ENCODE measurements at regions not wholly inside any gene's neighbourhood (a gene's known extent, or its start where the extent isn't known, plus 50 kb on each side); places are given as distances from the start of the nearest gene placed in this dataset.

DNA sequence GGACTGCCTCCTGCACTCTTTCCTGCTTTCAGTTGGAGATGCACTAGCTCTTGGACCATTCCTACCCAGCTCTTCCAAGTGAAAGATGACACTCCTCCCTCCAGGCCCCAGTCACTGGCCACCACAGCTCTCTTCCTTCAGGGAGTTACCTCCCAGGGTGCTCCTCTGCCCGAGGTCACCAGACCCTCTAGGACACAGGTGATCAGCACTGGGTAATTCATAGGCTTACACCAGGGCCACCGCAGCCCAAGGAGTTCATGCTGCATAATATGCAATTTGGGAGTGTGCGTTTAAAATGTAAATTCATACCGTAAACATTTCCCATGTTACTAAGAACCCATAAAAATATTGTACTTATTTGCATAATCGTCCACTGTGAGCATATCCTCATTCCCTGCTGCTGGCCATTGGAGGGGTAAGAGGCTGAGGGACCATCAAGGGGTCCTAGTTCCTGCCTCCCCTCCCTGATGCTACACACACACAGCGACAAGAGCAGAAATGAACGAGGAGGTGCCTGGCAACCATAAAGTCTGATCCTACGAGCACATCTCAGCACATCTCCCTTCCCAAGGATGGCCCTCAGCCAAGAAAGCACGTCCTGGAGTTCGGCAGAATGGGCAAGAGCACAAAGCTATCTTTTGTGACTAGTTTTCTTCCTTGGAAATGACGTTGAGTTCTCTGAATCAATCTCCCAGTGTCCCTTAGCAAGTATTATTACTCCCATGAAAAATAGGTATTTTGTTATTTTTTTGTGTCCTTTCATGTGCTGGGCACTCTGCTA, 222.9 kb upstream of the RAB4A start:
- Histone ChIP-seq H3K27ac (ENCODE audit: low read depth in 1 of 2, low read length in 2 of 2) (no peak overlapping the region), H3K36me3 (ENCODE audit: control insufficient read depth in 4 of 4, insufficient read depth in 3 of 4, low read depth in 1 of 4, low read length in 3 of 4) (no peaks in the 10 kb centered on the region), H3K4me3 (ENCODE audit: low read depth in 1 of 3, low read length in 3 of 3) (no peak overlapping the region), H3K9ac (ENCODE audit: low read depth in 1 of 2, low read length in 2 of 2) (no peak overlapping the region), H3K4me1 (ENCODE audit: control insufficient read depth in 4 of 4, insufficient read depth in 4 of 4, low read length in 3 of 4) (no peaks in the 10 kb centered on the region), H3K27me3 (ENCODE audit: control insufficient read depth in 4 of 4, insufficient read depth in 4 of 4, low read length in 3 of 4) (no peaks in the 10 kb centered on the region), H3K9me3 (ENCODE audit: control insufficient read depth in 4 of 4, low read length in 3 of 4) (no peaks in the 10 kb centered on the region)
- DNase-seq (ENCODE audit: low spot score) = peak; percentile 20
- WGBS = 83% methylated on average over 11 of the region's 11 CpGs
- TF ChIP-seq, protein P1, sequence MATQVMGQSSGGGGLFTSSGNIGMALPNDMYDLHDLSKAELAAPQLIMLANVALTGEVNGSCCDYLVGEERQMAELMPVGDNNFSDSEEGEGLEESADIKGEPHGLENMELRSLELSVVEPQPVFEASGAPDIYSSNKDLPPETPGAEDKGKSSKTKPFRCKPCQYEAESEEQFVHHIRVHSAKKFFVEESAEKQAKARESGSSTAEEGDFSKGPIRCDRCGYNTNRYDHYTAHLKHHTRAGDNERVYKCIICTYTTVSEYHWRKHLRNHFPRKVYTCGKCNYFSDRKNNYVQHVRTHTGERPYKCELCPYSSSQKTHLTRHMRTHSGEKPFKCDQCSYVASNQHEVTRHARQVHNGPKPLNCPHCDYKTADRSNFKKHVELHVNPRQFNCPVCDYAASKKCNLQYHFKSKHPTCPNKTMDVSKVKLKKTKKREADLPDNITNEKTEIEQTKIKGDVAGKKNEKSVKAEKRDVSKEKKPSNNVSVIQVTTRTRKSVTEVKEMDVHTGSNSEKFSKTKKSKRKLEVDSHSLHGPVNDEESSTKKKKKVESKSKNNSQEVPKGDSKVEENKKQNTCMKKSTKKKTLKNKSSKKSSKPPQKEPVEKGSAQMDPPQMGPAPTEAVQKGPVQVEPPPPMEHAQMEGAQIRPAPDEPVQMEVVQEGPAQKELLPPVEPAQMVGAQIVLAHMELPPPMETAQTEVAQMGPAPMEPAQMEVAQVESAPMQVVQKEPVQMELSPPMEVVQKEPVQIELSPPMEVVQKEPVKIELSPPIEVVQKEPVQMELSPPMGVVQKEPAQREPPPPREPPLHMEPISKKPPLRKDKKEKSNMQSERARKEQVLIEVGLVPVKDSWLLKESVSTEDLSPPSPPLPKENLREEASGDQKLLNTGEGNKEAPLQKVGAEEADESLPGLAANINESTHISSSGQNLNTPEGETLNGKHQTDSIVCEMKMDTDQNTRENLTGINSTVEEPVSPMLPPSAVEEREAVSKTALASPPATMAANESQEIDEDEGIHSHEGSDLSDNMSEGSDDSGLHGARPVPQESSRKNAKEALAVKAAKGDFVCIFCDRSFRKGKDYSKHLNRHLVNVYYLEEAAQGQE (IDR thresholded peaks at IDR 0.05) = no peak
- TF ChIP-seq YY1 (IDR thresholded peaks at IDR 0.05) (no peak), HNF4A (conservative IDR thresholded peaks at IDR 0.05) (no peak), HNF4G (IDR thresholded peaks at IDR 0.05) (no peak), TAF1 (conservative IDR thresholded peaks at IDR 0.05) (no peak), RXRA (IDR thresholded peaks at IDR 0.05) (no peak), EGR1 (IDR thresholded peaks at IDR 0.05; ENCODE audit: low read depth in 2 of 2) (no peak), JUND (IDR thresholded peaks at IDR 0.05) (no peak), FOXA1 (IDR thresholded peaks at IDR 0.05) (no peak), RAD21 (IDR thresholded peaks at IDR 0.05) (no peak), SP1 (IDR thresholded peaks at IDR 0.05) (no peak), GABPA (IDR thresholded peaks at IDR 0.05 in 1 of 2, conservative IDR thresholded peaks at IDR 0.05 in 1 of 2) (no peak), NR2F2 (IDR thresholded peaks at IDR 0.05) (no peak), FOXA2 (IDR thresholded peaks at IDR 0.05) (no peak)
- TF ChIP-seq, protein P2, sequence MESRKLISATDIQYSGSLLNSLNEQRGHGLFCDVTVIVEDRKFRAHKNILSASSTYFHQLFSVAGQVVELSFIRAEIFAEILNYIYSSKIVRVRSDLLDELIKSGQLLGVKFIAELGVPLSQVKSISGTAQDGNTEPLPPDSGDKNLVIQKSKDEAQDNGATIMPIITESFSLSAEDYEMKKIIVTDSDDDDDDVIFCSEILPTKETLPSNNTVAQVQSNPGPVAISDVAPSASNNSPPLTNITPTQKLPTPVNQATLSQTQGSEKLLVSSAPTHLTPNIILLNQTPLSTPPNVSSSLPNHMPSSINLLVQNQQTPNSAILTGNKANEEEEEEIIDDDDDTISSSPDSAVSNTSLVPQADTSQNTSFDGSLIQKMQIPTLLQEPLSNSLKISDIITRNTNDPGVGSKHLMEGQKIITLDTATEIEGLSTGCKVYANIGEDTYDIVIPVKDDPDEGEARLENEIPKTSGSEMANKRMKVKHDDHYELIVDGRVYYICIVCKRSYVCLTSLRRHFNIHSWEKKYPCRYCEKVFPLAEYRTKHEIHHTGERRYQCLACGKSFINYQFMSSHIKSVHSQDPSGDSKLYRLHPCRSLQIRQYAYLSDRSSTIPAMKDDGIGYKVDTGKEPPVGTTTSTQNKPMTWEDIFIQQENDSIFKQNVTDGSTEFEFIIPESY (IDR thresholded peaks at IDR 0.05) = no peak
- TF ChIP-seq, protein P3, sequence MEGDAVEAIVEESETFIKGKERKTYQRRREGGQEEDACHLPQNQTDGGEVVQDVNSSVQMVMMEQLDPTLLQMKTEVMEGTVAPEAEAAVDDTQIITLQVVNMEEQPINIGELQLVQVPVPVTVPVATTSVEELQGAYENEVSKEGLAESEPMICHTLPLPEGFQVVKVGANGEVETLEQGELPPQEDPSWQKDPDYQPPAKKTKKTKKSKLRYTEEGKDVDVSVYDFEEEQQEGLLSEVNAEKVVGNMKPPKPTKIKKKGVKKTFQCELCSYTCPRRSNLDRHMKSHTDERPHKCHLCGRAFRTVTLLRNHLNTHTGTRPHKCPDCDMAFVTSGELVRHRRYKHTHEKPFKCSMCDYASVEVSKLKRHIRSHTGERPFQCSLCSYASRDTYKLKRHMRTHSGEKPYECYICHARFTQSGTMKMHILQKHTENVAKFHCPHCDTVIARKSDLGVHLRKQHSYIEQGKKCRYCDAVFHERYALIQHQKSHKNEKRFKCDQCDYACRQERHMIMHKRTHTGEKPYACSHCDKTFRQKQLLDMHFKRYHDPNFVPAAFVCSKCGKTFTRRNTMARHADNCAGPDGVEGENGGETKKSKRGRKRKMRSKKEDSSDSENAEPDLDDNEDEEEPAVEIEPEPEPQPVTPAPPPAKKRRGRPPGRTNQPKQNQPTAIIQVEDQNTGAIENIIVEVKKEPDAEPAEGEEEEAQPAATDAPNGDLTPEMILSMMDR (IDR thresholded peaks at IDR 0.05; ENCODE audit: low read depth, low read length, missing input control) = no peak
- TF ChIP-seq, protein P4, sequence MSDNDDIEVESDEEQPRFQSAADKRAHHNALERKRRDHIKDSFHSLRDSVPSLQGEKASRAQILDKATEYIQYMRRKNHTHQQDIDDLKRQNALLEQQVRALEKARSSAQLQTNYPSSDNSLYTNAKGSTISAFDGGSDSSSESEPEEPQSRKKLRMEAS (IDR thresholded peaks at IDR 0.05) = no peak
- TF ChIP-seq, protein P5, sequence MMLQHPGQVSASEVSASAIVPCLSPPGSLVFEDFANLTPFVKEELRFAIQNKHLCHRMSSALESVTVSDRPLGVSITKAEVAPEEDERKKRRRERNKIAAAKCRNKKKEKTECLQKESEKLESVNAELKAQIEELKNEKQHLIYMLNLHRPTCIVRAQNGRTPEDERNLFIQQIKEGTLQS (IDR thresholded peaks at IDR 0.05) = no peak

Data from liver (tissue), 8 donors.